ENCODE measurements at regions not wholly inside any gene's neighbourhood (a gene's known extent, or its start where the extent isn't known, plus 50 kb on each side); places are given as distances from the start of the nearest gene placed in this dataset.

GRCh38 chr10:109183366-109183765, 739.9 kb downstream of the XPNPEP1 start:
- Histone ChIP-seq H3K9me3 (peaks cover 17% of the 10 kb centered on the region), H3K4me3 (no peak overlapping the region), H3K36me3 (no peaks in the 10 kb centered on the region), H3K27me3 (replicated peaks; ENCODE audit: insufficient read depth) (no peaks in the 10 kb centered on the region), H3K27ac (no peak overlapping the region), H3K4me1 (ENCODE audit: control insufficient read depth in 1 of 2, low read depth in 2 of 2) (no peaks in the 10 kb centered on the region)
- TF ChIP-seq CTCF (IDR thresholded peaks at IDR 0.05) = no peak
- DNase-seq (ENCODE audit: low spot score) = no peak
- ATAC-seq (ENCODE audit: insufficient number of reproducible peaks, low FRiP score, low read depth) = no peak

GRCh38 chr10:109178591-109178990, 744.7 kb downstream of the XPNPEP1 start:
- Histone ChIP-seq H3K4me1 (ENCODE audit: control insufficient read depth in 1 of 2, low read depth in 2 of 2) (no peaks in the 10 kb centered on the region), H3K36me3 (no peaks in the 10 kb centered on the region), H3K27me3 (replicated peaks; ENCODE audit: insufficient read depth) (no peaks in the 10 kb centered on the region), H3K9me3 (no peaks in the 10 kb centered on the region), H3K27ac (no peak overlapping the region), H3K4me3 (no peak overlapping the region)
- DNase-seq (ENCODE audit: low spot score) (no peak), ATAC-seq (ENCODE audit: insufficient number of reproducible peaks, low FRiP score, low read depth) (no peak)
- no peak for TF ChIP-seq CTCF (IDR thresholded peaks at IDR 0.05)

- Histone ChIP-seq H3K4me1 (ENCODE audit: control insufficient read depth in 1 of 2, low read depth in 2 of 2) (no peaks in the 10 kb centered on the region), H3K9me3 (no peaks in the 10 kb centered on the region), H3K27ac (no peak overlapping the region), H3K36me3 (no peaks in the 10 kb centered on the region), H3K27me3 (replicated peaks; ENCODE audit: insufficient read depth) (no peaks in the 10 kb centered on the region), H3K4me3 (no peak overlapping the region)
- ATAC-seq (ENCODE audit: insufficient number of reproducible peaks, low FRiP score, low read depth) (no peak), DNase-seq (ENCODE audit: low spot score) (no peak)
- TF ChIP-seq CTCF (IDR thresholded peaks at IDR 0.05) = no peak
Measured at GRCh38 chr10:109174526-109174925, 748.8 kb downstream of the XPNPEP1 start.

GRCh38 chr10:109173937-109174336, 749.4 kb downstream of the XPNPEP1 start:
- no peak for DNase-seq (ENCODE audit: low spot score)
- TF ChIP-seq CTCF (IDR thresholded peaks at IDR 0.05) = no peak
- ATAC-seq (ENCODE audit: insufficient number of reproducible peaks, low FRiP score, low read depth) = no peak
- Histone ChIP-seq H3K4me3 (no peak overlapping the region), H3K36me3 (no peaks in the 10 kb centered on the region), H3K4me1 (ENCODE audit: control insufficient read depth in 1 of 2, low read depth in 2 of 2) (no peaks in the 10 kb centered on the region), H3K9me3 (no peaks in the 10 kb centered on the region), H3K27me3 (replicated peaks; ENCODE audit: insufficient read depth) (no peaks in the 10 kb centered on the region), H3K27ac (no peak overlapping the region)

GRCh38 chr10:109173121-109173520, 750.2 kb downstream of the XPNPEP1 start:
- H3K36me3 ChIP-seq = no peaks in the 10 kb centered on the region
- no peak for TF ChIP-seq CTCF (IDR thresholded peaks at IDR 0.05)
- H3K4me3 ChIP-seq = no peak overlapping the region
- H3K27ac ChIP-seq = no peak overlapping the region
- ATAC-seq (ENCODE audit: insufficient number of reproducible peaks, low FRiP score, low read depth) (no peak), DNase-seq (ENCODE audit: low spot score) (no peak)
- H3K27me3 ChIP-seq (replicated peaks; ENCODE audit: insufficient read depth) = no peaks in the 10 kb centered on the region
- no peaks in the 10 kb centered on the region for H3K4me1 ChIP-seq (ENCODE audit: control insufficient read depth in 1 of 2, low read depth in 2 of 2)
- no peaks in the 10 kb centered on the region for H3K9me3 ChIP-seq
